ENCODE measurements at regions not wholly inside any gene's neighbourhood (a gene's known extent, or its start where the extent isn't known, plus 50 kb on each side); places are given as distances from the start of the nearest gene placed in this dataset.
"Not testable (repeated sequence)": the region's sequence is repeated elsewhere in the genome, so short reads cannot be mapped to it uniquely, and the experiment has no call there.

DNA sequence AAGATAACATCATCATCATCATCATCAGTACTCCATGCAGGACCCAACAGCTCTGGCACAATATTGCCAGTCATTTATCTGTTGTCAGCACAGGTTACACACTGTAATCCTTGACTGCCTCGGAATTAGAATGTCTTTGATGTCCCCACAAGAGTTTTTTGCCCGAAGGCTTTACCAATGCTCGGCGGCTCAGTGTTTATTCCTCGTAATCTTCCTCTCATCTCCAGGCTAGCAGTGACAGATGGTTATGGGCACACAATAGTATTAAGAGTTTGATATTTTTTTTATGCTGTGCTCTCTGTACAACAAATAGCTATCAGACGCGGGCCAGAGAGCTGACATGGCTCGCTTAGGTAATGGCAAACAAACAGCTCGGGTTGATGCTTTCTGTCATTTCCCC, 515.2 kb downstream of the ZEB2 start:
- TF ChIP-seq GATA1 (IDR thresholded peaks at IDR 0.05; ENCODE audit: low read depth, low read length) (no peak), POLR2A (IDR thresholded peaks at IDR 0.05; ENCODE audit: low read length) (no peak)
- DNase-seq: peak; percentile 28 to 66

DNA sequence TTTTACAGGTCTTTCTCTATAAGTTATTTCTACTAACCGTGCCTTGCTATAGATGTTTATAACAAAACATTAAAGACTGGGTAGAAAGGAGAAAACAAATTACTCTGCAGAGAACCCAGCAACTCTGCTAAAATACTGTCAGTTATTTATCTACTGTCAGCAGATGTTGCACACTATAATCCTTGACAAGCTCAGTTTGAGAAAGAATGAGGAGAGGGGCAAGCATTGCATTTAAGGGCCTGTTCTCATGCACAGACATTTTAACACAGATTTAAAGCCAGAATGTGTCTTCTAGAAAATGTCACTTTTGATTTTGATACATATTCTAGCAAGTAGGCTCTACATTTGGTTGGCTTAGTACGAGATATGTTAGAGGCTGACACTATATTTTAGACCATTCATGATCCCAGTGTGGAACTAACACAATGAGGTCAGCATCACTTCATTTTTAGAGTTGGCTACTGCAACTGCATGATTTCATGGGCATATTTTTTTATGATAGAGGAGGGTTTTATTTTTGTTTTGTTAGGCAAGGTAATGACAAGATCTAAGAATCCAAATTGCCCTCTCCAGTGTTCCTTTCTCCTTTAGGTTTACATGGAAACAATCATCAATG, 516.4 kb downstream of the ZEB2 start:
- TF ChIP-seq GATA1 (IDR thresholded peaks at IDR 0.05; ENCODE audit: low read depth, low read length): no peak
- no peak for TF ChIP-seq POLR2A (IDR thresholded peaks at IDR 0.05; ENCODE audit: low read length)
- DNase-seq: peak; percentile 31 to 59

- no peak for DNase-seq
- no peak for TF ChIP-seq GATA1 (IDR thresholded peaks at IDR 0.05; ENCODE audit: low read depth, low read length)
- no peak for TF ChIP-seq POLR2A (IDR thresholded peaks at IDR 0.05; ENCODE audit: low read length)
Observed at GRCh38 chr2:143996974-143997373, 522.9 kb downstream of the ZEB2 start.

DNA sequence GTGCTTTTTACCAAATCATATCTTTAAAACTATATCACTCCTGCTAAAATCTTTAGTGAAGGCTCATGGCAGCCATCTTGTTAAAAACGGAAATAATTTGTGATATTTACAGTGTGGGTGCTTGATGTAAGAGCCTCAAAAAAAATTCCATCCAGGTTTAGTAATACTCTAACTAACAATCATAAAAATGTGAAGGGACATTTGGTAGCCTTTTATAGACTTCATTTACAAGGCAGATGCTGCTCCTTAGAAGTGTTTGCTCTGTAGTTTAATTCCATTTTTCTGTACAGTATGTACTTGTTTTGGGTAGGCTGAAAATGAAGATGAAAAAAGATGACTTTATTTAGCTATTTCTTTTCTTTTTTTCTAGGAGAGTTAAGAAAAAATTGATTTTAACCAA, 525.0 kb downstream of the ZEB2 start:
- DNase-seq: no peak
- TF ChIP-seq POLR2A (IDR thresholded peaks at IDR 0.05; ENCODE audit: low read length) (no peak), GATA1 (IDR thresholded peaks at IDR 0.05; ENCODE audit: low read depth, low read length) (no peak)

DNA sequence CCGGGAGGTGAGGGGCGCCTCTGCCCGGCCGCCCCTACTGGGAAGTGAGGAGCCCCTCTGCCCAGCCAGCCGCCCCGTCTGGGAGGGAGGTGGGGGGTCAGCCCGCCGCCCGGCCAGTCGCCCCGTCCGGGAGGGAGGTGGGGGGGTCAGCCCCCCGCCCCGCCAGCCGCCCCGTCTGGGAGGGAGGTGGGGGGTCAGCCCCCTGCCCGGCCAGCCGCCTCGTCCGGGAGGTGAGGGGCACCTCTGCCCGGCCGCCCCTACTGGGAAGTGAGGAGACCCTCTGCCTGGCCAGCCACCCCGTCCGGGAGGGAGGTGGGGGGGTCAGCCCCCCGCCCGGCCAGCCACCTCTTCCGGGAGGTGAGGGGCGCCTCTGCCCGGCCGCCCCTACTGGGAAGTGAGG, 528.3 kb downstream of the ZEB2 start:
- not testable (repeated sequence) for DNase-seq

DNA sequence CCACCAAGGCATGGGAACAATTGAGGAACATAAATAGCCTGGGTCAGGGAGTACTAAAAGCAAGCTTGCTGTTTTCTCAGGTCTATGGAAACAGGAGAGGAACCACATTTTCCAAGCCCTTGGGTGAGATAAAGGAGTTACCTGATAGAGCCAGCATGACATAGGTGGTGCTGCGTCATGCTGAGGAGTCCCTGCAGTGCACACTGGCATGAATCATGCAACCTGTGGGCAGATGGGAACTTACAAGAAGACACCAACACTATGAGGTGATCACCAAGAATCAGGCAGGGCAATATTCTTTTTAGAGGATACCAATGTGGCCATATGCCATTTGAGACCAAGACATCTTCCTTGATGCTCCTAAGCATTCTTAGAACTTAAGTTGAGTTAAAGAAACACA, 531.8 kb downstream of the ZEB2 start:
- DNase-seq: no peak
- TF ChIP-seq POLR2A (IDR thresholded peaks at IDR 0.05; ENCODE audit: low read length) (no peak), GATA1 (IDR thresholded peaks at IDR 0.05; ENCODE audit: low read depth, low read length) (no peak)

GRCh38 chr2:143981428-143981827, 538.5 kb downstream of the ZEB2 start:
- no peak for DNase-seq
- TF ChIP-seq GATA1 (IDR thresholded peaks at IDR 0.05; ENCODE audit: low read depth, low read length) (no peak), POLR2A (IDR thresholded peaks at IDR 0.05; ENCODE audit: low read length) (no peak)

- TF ChIP-seq POLR2A (IDR thresholded peaks at IDR 0.05; ENCODE audit: low read length) (no peak), GATA1 (IDR thresholded peaks at IDR 0.05; ENCODE audit: low read depth, low read length) (no peak)
- no peak for DNase-seq
Observed at GRCh38 chr2:143977356-143977755, 542.6 kb downstream of the ZEB2 start.

- no peak for DNase-seq
- TF ChIP-seq POLR2A (IDR thresholded peaks at IDR 0.05; ENCODE audit: low read length) (no peak), GATA1 (IDR thresholded peaks at IDR 0.05; ENCODE audit: low read depth, low read length) (no peak)
Observed at GRCh38 chr2:143975216-143975615, 544.7 kb downstream of the ZEB2 start.

- TF ChIP-seq POLR2A (IDR thresholded peaks at IDR 0.05; ENCODE audit: low read length) (no peak), GATA1 (IDR thresholded peaks at IDR 0.05; ENCODE audit: low read depth, low read length) (no peak)
Observed at GRCh38 chr2:143974262-143974661, 545.7 kb downstream of the ZEB2 start.

DNA sequence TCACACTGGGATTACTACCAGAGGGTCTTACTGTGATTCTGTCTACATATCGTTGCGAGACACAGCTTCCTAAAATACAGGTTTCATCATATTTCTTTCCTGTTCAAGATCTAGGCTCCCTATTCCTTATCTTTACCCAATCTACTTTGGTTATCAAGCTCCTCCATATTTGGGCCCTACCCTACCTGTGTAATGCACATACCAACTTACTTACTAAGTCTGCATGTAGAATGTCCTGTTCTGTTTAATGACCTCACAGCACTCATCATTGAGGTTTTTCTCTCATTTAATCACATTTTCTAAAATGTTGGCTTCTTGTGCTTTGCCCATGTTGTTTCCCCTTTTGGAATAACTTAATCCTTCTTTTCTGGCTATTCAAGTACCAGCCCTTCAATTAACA, 551.1 kb downstream of the ZEB2 start:
- TF ChIP-seq GATA1 (IDR thresholded peaks at IDR 0.05; ENCODE audit: low read depth, low read length): no peak
- TF ChIP-seq POLR2A (IDR thresholded peaks at IDR 0.05; ENCODE audit: low read length): no peak
- no peak for DNase-seq

More at GRCh38 chr2:143974262-143974661, 545.7 kb downstream of the ZEB2 start:
- peak in 1 of 2 experiments; percentile 8 for DNase-seq

DNA sequence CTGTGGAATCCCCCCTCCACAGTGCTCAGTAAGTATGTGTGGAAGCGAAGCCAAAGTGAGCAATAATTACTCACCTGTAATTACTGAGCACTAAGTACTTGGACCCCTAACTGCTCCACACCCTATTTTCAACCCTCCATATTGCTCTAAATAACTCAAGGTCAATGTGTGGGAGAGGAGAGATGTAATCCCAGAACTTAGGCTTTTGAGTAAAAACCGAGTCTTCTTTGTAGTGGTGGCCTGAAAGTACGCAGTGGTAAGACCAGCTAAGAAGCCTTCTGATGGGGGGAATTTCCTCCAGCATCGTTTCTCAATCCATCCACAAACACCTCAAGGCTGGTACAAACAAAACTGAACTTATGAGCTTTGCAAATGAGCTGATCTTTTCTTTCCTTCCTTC, 551.6 kb downstream of the ZEB2 start:
- DNase-seq: no peak
- no peak for TF ChIP-seq POLR2A (IDR thresholded peaks at IDR 0.05; ENCODE audit: low read length)
- no peak for TF ChIP-seq GATA1 (IDR thresholded peaks at IDR 0.05; ENCODE audit: low read depth, low read length)

DNA sequence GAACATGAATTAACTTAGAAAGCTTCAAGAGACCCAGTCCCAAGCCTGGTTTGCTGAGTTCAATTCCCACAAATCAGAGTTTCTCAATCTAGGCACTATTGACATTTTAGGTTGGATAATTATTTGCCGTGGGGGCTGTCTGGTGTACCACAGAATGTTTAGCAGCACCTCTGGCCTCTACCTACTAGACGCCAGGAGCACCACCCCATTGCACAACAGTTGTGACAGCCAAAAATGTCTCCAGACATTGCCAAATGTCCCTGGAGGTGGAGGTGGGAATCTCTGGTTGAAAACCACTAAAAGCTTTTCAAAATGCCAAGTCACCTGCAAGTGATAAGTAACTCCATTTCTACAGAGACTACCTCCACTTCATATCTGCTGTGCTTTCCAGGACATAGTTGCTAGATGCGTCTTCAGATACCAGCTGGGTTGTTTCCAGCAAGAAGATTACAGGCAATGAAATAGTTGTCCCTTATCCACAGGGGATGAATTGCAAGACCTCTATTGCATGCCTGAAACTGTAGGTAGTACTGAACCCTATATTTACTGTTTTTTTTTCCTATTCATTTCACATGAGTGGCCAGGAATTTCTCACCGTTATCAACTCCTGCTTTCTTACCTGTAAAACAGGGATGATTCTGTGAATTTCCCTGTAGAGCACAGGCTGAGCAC, 554.3 kb downstream of the ZEB2 start:
- DNase-seq: no peak
- TF ChIP-seq POLR2A (IDR thresholded peaks at IDR 0.05; ENCODE audit: low read length) (no peak), GATA1 (IDR thresholded peaks at IDR 0.05; ENCODE audit: low read depth, low read length) (no peak)

- no peak for TF ChIP-seq POLR2A (IDR thresholded peaks at IDR 0.05; ENCODE audit: low read length)
- TF ChIP-seq GATA1 (IDR thresholded peaks at IDR 0.05; ENCODE audit: low read depth, low read length): no peak
- no peak for DNase-seq
Observed at GRCh38 chr2:143964891-143965290, 555.0 kb downstream of the ZEB2 start.

DNA sequence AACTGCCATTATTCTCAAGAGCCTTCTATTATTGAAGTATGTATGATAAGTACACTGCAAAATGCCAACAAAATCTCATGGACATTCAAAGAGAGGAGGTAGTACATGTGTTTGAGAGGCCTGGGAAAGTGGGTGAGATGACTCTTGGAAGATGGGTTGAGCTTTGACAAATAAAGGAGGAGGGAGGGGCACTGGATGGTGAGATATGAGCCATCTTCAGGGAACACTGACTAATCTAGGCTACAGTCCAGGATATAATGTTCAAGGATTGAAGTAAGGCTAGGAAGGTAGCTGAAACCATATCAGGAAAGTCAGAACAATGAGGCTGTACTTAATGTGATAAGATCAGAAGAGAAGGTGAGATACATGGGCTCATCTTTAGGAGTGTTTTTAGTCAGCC, 559.7 kb downstream of the ZEB2 start:
- no peak for TF ChIP-seq GATA1 (IDR thresholded peaks at IDR 0.05; ENCODE audit: low read depth, low read length)
- TF ChIP-seq POLR2A (IDR thresholded peaks at IDR 0.05; ENCODE audit: low read length): no peak

More for the DNA sequence above, 559.7 kb downstream of the ZEB2 start:
- no peak for DNase-seq

Data from erythroblast (primary cell).